HCEC 1CT (cell line): ENCODE measurements at regions not wholly inside any gene's neighbourhood (a gene's known extent, or its start where the extent isn't known, plus 50 kb on each side); places are given as distances from the start of the nearest gene placed in this dataset.
"Not testable (repeated sequence)": the region's sequence is repeated elsewhere in the genome, so short reads cannot be mapped to it uniquely, and the experiment has no call there.

Experiments used
- DNase-seq: peaks from one replicate; pipeline ENCODE4 v3.0.0-alpha.2; 2017

- DNase-seq = no peak
Observed at GRCh38 chr1:213324859-213325258, 273.8 kb downstream of the RPS6KC1 start.

- DNase-seq = no peak
Observed at GRCh38 chr1:213325482-213325881, 274.4 kb downstream of the RPS6KC1 start.

GRCh38 chr1:213326281-213327016, 275.4 kb downstream of the RPS6KC1 start:
- DNase-seq = no peak

- DNase-seq = peak; percentile 54
Observed at GRCh38 chr1:213327017-213327667, 276.1 kb downstream of the RPS6KC1 start.

- DNase-seq = no peak
Observed at GRCh38 chr1:213329406-213330008, 278.5 kb downstream of the RPS6KC1 start.

GRCh38 chr1:213330281-213330680, 279.2 kb downstream of the RPS6KC1 start:
- DNase-seq = no peak

GRCh38 chr1:213331631-213332175, 280.7 kb downstream of the RPS6KC1 start:
- DNase-seq = no peak

- DNase-seq = no peak
Observed at GRCh38 chr1:213332491-213332890, 281.4 kb downstream of the RPS6KC1 start.

GRCh38 chr1:213333121-213333520, 282.1 kb downstream of the RPS6KC1 start:
- no peak for DNase-seq

- no peak for DNase-seq
Observed at GRCh38 chr1:213335084-213335483, 284.0 kb downstream of the RPS6KC1 start.

- no peak for DNase-seq
Observed at GRCh38 chr1:213337025-213337678, 286.1 kb downstream of the RPS6KC1 start.

GRCh38 chr1:213340593-213340992, 289.6 kb downstream of the RPS6KC1 start:
- no peak for DNase-seq

- no peak for DNase-seq
Observed at GRCh38 chr1:213345621-213346020, 294.6 kb downstream of the RPS6KC1 start.

GRCh38 chr1:213357403-213357802, 306.4 kb downstream of the RPS6KC1 start:
- DNase-seq = no peak

- not testable (repeated sequence) for DNase-seq
Observed at GRCh38 chr1:213358368-213358767, 307.3 kb downstream of the RPS6KC1 start.

GRCh38 chr1:213362598-213362997, 311.6 kb downstream of the RPS6KC1 start:
- no peak for DNase-seq

GRCh38 chr1:213366141-213366831, 315.2 kb downstream of the RPS6KC1 start:
- DNase-seq = no peak

- DNase-seq = no peak
Observed at GRCh38 chr1:213369465-213369864, 318.4 kb downstream of the RPS6KC1 start.

GRCh38 chr1:213370523-213370922, 319.5 kb downstream of the RPS6KC1 start:
- no peak for DNase-seq

- DNase-seq = no peak
Observed at GRCh38 chr1:213371525-213371846, 320.4 kb downstream of the RPS6KC1 start.

- DNase-seq = no peak
Observed at GRCh38 chr1:213371847-213372619, 321.0 kb downstream of the RPS6KC1 start.

- DNase-seq = peak; percentile 24
Observed at GRCh38 chr1:213374369-213374768, 323.3 kb downstream of the RPS6KC1 start.
